ENCODE measurements at regions not wholly inside any gene's neighbourhood (a gene's known extent, or its start where the extent isn't known, plus 50 kb on each side); places are given as distances from the start of the nearest gene placed in this dataset.
"Not testable (repeated sequence)": the region's sequence is repeated elsewhere in the genome, so short reads cannot be mapped to it uniquely, and the experiment has no call there.

DNA sequence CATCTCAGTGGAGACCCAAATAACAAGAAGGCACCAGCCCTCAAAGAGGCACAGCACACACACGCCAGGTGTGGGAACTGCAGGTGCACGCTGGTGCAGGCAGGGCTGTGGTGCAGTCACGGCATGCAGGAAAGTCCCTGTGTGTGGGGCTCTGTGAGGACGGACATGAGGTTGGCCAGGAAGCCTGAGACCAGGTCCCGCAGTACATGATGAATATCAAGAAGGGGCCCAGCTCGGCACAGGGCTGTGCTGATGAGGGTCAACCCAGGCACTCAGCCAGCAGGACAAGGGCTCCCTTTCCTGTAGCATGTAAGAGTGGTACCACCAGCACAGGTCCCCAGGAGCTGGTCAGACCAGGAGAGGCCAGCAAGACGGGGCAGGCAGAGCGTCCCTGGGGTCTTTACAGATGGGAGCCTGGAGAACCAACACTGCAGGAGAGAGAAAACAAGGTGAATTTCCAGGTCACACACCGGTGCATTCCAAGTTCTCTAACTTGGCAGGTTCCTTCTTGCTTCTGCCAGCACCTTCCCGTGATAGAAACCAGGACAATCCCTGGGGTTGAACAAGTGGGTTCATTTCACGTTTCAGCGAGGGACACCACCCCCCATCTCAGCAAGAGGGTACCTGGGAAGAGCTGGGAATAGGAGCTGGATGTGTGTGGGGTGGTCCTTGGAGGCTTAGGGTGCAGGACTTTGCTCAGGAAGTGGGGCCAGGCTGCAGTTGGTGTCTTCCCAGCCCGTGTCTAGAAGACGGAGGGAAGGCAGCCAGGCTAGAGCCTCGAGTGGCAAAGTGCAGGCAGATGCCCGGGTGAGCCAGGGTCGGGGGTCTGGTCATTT is 244.8 kb upstream of the TCERG1L start:
- ChIA-PET CTCF (no interaction called here), POLR2A (no interaction called here)

- ChIA-PET CTCF (no interaction called here), POLR2A (no interaction called here)
These were observed 245.5 kb upstream of the TCERG1L start for GRCh38 chr10:131556897-131557495.

DNA sequence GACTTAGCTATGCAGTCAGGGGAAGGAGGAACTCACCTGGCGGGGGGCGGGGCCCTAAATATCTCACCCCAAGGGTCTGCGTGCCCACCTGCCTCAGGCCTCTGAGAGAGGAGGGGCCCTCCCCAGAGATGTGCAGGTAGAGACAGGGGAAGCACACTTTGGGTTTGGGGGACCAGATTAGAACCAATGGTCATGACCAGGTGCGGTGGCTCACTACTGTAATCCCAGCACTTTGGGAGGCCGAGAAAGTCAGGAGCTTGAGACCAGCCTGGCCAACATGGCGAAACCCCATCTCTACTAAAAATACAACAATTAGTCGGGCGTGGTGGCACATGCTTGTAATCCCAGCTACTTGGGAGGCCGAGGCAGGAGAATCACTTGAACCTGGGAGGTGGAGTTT is 246.4 kb upstream of the TCERG1L start:
- CTCF ChIA-PET, POLR2A ChIA-PET: not testable (repeated sequence)

DNA sequence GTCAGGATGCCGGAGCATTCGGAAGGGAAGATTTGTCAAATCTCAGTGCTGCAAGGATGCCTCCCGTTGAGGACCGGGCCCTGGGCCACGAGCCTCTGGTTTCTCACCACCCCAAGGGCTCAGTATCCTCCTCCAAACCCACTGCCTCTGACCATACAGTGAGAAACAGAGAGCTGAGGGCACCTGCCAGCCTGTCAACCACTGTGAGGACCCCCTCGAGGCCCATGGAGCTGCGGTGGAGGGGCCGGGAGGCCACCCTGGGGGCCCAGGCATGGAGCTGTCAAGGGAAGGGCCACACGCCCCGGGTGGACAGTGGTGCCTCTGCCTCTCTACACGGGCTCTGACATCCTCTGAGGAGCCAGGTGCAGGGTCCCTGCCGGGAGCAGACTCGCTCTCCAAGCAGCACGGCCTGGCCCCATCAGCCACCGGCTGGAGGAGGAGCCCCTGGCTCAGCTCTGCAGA is 248.0 kb upstream of the TCERG1L start:
- CTCF ChIA-PET = no interaction called here
- POLR2A ChIA-PET = no interaction called here

DNA sequence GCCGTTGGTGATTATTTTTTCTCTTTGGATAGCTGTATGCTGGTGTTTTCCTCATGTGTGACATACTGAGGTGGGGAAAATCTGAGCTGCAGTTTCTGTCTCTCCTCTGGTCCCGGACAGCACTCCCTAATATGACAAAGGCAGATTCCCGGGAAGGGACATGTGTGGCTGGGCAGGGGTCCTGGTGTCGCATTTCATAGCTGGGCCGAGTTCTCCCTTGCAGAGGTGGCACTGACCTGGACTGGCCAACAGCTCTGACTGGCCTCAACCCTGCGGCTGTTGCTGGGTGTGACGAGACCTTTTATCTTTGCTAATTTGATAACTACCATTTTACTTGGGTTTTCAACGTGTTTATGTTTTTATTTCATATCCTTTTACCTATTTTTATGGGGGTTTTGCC is 248.6 kb upstream of the TCERG1L start:
- ChIA-PET POLR2A (no interaction called here), CTCF (no interaction called here)

DNA sequence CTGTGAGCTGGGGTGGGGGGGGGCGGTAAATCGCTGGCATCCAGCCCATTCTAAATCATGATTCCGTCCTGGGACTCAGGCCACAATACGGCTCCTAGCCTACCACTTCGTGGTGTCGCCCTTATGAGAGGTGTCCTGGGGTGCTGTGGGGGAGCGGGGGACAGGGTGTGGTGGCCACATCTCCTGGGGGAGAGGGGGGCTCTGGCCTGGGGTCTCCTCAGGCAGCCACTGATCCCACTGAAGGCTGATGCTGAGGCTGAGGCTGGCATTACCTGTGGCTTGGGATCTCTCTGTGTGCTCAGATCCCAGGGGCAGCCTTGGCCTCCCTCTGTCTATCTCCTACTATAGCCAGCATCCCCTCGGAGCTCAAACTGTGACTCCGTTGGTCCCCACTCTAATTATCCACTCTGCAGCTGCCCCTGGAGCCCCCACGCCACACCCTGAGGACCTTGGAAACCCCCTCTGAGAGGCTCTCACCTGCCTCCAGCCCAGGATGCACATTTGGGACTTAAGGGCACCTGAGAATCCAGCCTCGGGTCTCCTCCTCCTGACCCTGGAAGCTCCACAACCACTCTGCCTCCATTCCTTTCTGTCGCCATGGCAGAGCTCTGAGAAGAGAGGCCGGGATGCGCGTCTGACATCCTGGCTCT is 249.3 kb upstream of the TCERG1L start:
- POLR2A ChIA-PET = no interaction called here
- CTCF ChIA-PET = no interaction called here

DNA sequence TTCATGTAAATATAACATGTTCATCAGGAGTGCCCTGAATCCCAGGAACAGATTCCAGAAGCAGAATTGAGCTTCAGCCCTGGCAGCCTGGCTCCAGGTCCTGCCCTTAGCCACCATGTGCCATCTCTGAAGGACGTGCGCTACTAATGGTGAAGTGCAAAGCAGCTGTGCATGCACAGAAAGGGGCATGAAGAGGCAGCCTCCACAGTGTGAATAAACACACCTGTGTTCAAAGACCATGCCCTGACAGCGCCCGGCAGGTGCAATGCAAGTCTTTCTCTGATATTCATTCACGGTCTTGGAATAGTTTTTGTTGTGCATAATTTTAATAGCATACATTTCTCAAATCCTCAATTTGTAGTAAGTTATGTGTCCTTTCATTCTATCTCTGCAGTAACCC is 250.4 kb upstream of the TCERG1L start:
- CTCF ChIA-PET = no interaction called here
- POLR2A ChIA-PET = no interaction called here

DNA sequence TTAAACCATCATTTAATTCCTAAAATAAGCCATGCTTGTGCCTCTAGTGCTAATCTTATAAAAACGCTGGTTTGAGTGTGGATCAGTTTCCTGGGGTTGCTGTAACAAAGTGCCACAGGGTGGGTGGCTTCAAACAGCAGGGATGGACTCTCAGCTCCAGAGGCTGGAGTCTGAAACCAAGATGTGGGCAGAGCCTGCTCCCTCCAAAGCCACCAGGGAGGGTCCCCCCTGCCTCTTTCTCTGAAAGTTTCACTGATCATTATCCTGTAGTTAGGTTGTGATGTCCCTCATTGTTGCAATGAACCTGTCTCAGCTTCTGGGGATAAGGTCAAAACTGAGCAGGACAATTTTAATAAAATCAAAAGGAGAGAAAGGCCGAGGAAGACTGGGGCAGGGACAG is 251.9 kb upstream of the TCERG1L start:
- CTCF ChIA-PET = no interaction called here
- POLR2A ChIA-PET = no interaction called here

GRCh38 chr10:131567279-131568162 is 256.0 kb upstream of the TCERG1L start:
- ChIA-PET CTCF (no interaction called here), POLR2A (no interaction called here)

GRCh38 chr10:131568866-131569265 is 257.3 kb upstream of the TCERG1L start:
- CTCF ChIA-PET = no interaction called here
- POLR2A ChIA-PET = no interaction called here

GRCh38 chr10:131569851-131570715 is 258.6 kb upstream of the TCERG1L start:
- POLR2A ChIA-PET = no interaction called here
- CTCF ChIA-PET = no interaction called here

DNA sequence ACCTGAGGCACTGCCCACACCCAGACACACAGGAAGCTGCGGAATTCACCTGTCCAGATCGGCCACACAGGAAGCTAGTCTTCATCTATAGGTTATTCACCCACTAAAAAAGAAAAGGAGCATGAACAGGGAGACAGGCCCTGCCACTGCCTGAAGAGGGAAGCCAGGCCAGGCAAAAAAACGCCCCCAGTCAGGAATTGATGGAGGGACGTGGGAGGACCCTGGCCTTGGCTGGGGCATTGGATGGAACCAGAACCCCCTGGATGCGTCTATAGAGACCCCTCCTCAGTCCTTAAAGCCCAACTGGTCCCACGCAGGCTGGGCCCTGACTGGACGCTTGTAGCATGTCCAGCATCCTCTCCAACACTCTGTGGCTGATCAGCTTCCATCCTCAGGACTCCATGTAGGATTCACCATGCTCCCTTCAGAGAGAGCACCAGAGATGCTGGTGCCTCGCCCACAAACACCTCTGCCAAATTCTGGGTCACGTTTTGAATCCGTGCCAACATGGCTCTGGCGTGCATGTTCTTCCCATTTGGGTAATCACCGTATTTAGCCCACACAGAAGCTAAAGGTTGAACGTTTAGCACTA is 259.3 kb upstream of the TCERG1L start:
- ChIA-PET POLR2A (no interaction called here), CTCF (no interaction called here)

DNA sequence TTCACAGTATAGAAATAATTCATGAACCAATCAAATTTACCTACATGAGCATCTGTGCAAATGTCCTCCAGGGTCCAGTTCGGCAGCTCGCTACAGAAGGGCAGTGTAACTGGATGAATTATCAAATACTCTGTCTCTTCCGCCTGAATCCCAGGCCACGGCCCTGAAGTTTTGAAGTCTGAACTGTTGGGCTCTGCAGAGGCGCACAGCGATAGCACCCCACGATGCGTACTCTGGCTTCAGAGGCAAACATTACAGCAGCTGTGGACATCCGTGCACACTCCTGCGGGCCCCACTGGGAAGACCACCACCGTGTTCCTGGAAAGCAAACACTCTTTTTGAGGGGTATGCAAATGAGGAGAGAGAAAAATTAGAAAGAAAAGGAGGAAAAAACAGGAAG is 259.8 kb upstream of the TCERG1L start:
- CTCF ChIA-PET = no interaction called here
- POLR2A ChIA-PET = no interaction called here

GRCh38 chr10:131571865-131572264 is 260.3 kb upstream of the TCERG1L start:
- POLR2A ChIA-PET = no interaction called here
- CTCF ChIA-PET = no interaction called here

- ChIA-PET POLR2A (no interaction called here), CTCF (no interaction called here)
These were observed 261.7 kb upstream of the TCERG1L start for GRCh38 chr10:131573256-131573655.

DNA sequence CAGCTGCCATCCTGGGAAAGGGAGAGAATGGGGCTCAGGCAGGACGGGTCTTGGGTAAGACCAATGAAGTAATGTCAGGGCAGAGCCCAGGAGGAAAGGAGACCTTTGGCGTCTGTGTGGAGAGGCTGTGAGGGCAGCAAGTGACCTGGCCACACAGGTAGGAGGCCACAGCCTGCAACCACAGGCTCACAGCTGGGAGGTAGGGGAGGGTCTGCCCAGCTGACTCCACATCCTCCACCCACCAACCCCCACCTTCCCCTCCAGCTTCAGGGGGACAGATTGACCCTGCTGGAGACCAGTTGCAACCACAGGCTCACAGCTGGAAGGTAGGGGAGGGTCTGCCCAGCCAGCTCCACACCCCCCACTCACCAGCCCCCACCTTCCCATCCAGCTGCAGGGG is 262.2 kb upstream of the TCERG1L start:
- ChIA-PET POLR2A (no interaction called here), CTCF (no interaction called here)

DNA sequence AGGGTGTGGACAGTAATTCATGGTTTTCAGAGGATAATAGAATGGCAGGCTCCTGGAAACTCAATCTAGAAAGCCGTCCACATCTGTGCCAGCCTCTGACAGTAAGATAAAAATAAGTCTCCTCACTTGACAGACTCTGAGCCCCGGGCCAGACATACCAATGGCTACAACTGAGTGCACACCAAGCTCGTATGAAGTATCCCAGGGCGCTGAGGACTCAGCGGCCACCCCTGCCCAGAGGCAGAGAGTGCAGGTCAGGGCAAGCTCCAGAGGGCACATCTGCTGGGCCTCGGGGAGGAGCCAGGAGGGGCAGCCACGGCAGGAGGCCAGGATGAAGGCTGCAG is 262.8 kb upstream of the TCERG1L start:
- POLR2A ChIA-PET = no interaction called here
- CTCF ChIA-PET = no interaction called here

GRCh38 chr10:131574707-131575430 is 263.3 kb upstream of the TCERG1L start:
- ChIA-PET CTCF (no interaction called here), POLR2A (no interaction called here)

GRCh38 chr10:131575877-131576276 is 264.4 kb upstream of the TCERG1L start:
- CTCF ChIA-PET = no interaction called here
- POLR2A ChIA-PET = no interaction called here

Data from activated CD8-positive, alpha-beta memory T cell treated with anti-CD3 and anti-CD28 coated beads for 36 hours (primary cell).